Stromal cell of bone marrow (primary cell): ENCODE measurements at regions not wholly inside any gene's neighbourhood (a gene's known extent, or its start where the extent isn't known, plus 50 kb on each side); places are given as distances from the start of the nearest gene placed in this dataset.
"Not testable (repeated sequence)": the region's sequence is repeated elsewhere in the genome, so short reads cannot be mapped to it uniquely, and the experiment has no call there.

Experiments
- DNase-seq: peaks from one replicate; pipeline ENCODE4 v3.0.0-alpha.2; 2012; ENCODE audit warnings: low read depth

DNA sequence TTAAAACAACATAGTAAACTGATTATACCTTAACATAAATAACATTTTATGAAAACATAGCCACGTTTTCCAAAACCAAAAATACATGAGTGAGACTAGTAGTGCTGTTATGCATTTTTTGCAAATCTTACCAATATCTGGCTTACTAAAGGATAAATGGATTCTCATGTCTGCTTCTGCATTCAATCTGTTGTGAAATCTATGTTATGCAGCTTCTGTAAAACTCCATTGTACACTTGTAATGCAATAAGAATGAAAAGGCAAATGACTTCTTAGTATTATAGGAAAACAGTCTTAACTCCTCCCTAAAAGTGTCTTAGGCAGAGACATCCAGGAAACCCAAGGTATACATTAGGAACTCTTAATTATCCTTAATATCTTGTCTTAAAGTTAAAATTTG is 330.9 kb upstream of the THBS1 start:
- DNase-seq = no peak

DNA sequence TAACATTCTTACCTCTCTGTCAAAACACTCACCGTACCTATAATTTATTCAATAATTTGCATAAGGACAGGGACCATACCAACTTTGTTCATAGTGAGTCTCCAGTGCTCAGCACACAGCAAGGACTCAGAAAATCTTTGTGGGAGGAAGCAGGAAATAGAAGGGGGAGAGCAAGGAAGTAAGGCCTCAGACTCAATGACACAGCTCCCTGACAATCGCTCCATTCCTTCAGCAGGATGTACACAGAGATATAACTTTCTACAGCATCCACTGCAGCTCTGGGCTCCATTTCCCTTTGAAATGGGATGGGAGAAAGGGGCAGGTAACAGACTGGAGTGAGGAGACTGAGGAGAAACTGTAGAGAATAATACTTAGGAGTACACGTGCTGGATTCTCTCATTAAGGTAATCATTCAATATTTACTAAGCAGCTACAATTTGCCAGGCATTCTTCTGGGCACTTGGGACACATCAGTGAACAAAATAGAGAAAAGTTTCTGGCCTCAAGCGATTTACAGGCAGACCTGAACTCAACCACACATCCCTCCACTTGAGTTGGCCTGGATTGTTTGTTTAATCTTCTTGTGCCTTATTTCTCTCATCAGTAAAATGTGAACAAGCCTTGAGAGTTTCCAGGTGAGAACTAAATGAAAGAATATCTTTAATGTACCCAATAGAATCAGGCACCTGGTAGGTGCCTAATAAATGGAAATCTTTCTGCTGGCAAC is 330.3 kb upstream of the THBS1 start:
- no peak for DNase-seq

DNA sequence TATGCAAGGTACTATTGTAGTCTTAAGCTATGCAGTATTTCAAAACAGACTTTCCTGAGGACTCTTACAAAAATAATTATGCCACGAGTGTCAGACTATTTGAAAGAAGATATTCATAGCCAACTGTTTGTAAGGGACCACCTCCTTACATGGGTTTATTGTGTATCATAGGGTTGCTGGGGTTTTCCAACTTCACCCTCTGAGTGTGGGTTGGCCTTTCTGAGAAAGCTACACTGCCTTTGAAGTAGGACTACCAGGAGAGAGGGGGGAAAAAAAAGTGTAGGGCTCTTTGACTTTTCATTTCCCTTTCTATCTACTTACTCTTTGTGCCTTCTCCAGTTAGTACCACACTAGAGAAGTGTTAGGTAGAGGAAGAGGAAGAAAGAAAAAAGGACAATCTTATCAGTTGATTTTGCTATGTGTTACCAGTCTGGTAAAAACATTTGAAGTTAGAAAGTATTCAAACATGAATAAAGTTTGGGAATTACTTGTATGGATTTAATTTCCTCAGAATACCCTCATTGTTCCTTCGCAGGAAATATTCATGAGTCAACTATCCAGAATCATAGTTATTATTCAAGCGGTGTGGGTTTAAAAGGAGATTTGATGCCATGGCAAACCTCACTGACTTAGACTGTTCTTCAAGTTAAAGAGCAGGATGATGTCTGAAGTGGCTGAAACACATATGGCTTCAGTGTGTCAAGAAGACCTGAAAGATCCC is 329.3 kb upstream of the THBS1 start:
- DNase-seq = no peak

- DNase-seq = no peak
These were observed 328.8 kb upstream of the THBS1 start for GRCh38 chr15:39252134-39252470.

GRCh38 chr15:39253552-39253951 is 327.3 kb upstream of the THBS1 start:
- DNase-seq = no peak

- DNase-seq = no peak
These were observed 326.7 kb upstream of the THBS1 start for GRCh38 chr15:39254181-39254580.

GRCh38 chr15:39255760-39256159 is 325.1 kb upstream of the THBS1 start:
- no peak for DNase-seq

GRCh38 chr15:39260391-39260790 is 320.5 kb upstream of the THBS1 start:
- no peak for DNase-seq

DNA sequence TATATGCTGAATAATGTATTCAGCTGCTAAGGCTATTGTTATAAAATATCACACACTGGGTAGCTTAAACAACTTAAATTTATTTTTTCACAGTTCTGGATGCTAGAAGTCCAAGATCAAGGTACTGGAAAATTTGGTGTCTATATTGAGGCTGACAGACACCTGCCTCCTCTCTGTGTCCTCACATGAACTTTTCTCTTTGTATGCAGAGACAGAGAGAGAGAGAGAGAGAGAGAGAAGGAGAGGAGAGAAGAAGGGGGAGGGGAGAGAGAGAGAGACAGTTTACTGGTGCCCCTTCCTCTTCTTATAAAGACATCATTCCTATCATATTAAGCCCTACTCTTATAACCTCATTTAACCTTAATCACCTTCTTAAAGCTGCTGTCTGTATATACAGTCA is 320.1 kb upstream of the THBS1 start:
- DNase-seq = no peak

DNA sequence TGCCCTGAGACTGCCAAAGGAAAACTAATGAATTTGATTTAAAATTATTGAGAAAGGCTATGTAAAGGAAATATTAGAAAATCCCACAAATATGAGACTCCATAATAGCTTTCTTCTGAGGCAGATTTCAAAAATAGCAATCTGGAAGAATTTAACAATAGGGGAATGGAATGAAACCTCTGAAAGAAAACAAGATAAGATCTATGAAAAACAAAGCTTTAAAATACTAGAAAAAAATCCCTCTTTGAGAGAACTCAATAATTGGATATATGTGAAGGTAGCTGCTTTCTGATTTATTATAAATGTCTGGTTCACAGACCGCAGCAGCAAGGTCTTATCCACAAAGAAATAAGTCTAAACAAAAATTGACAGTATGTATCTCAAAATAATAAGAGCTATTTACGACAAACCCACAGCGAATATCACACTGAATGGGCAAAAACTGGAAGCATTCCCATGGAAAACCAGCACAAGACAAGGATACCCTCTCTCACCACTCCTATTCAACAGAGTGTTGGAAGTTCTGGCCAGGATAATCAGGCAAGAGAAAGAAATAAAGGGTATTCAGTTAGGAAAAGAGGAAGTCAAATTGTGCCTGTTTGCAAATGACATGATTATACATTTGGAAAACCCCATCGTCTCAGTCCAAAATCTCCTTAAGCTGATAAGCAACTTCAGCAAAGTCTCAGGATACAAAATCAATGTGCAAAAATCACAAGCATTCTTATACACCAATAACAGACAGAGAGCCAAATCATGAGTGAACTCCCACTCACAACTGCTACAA is 319.3 kb upstream of the THBS1 start:
- not testable (repeated sequence) for DNase-seq

- peak; percentile 59 for DNase-seq
These were observed 317.7 kb upstream of the THBS1 start for GRCh38 chr15:39262995-39263772.

DNA sequence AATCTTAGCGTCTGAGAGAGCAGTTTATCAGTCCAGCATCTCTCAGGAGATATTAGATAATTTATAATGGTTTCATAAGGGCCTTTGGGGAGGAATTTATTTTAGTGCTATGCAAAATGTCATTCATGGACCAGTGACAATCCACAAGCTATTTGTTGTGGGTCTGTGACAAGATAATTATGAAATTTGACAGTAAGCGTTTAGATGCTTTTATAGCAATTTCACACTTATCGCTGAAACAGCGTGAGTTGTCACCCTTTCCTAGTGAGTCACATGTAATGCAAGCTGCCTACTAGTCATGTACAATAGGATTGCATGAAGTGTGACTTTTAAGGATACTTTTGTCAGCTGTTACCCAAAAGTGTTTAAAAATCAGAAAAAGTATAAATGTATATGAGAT is 315.6 kb upstream of the THBS1 start:
- no peak for DNase-seq

DNA sequence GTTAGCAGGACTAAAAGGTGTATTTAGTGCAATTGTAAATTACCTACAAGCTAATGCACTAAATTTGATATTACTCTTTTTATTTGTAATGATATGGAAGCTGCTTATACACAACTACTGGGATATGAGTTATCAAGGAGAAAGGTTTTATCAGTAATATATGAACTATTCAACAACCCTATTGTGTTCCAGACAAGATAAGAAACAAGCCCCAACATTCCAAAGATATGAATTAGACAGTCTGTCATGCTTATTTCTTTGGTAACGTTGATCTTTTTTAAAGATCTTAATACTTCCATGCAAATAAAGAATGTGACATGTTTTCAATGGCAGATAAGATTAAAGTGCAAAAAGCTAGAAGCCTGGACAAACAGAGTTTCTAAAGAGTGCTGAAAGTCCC is 314.0 kb upstream of the THBS1 start:
- no peak for DNase-seq

GRCh38 chr15:39267685-39268084 is 313.2 kb upstream of the THBS1 start:
- DNase-seq = no peak

GRCh38 chr15:39269352-39269751 is 311.5 kb upstream of the THBS1 start:
- no peak for DNase-seq

GRCh38 chr15:39269821-39270220 is 311.1 kb upstream of the THBS1 start:
- no peak for DNase-seq

DNA sequence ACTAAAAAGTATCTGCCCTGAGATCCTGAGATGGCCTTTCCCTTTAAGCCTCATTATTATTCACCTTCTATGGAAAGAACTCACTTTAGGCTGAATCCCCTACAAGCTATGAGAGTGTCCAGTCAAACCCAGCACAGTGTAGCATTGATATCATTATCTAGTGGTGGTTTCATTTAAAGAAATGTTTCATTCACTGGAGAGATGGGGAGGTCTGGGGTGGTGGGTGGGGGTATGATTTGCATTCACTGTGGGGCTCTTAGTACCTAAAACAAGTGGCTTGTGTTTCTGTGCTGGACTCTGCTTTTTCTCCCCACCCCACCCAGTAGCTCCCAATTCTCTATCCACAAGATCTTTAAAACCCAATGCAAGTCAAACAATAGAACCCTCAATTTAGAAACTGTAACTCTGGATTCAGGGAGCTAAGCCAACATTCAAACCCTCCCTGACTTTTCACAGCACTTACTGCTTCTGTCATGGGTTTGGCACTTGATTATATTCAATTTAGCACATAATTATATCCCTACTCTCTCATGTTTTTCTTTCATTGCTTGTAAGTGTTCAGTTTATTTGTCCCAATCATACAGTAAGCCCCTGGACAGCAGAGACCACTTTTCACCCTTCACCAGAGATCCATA is 310.5 kb upstream of the THBS1 start:
- no peak for DNase-seq

DNA sequence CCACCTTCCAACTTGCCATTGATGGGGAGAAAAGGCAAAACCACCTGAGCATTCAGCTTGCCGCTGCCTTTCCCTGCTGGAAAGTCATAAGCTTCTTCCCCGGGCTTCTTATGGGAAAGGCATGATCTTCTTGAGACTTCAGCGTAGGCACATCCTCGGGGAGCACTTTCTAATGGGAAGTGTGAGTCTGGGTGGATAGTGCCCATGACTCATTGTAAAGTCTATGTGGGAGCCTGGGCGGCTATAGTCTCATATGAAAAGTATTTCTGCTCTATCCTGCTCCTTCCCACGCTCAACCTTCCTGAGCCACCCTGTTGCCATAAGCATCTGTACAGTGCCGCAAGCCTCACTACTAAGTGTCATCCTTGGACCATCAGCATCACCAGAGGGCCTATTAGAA is 309.9 kb upstream of the THBS1 start:
- DNase-seq = peak; percentile 96

DNA sequence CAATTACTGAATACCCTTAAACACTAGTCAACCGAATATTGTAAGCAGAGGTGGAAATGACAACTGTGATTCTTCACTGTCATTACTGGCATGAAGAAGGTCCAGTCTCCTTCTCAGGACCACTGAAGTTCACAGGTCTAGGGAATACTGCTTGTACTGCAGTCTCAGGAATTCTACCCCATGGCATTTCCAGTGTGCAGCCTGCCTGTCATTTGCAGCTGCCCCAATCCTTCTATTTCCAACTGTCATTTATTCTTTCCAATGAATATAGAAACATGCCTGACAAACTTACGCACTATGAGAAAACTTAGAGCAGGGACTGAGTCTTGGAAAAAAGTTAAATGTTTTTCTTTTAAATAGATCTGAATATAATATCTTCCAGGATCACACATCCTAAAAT is 308.0 kb upstream of the THBS1 start:
- DNase-seq = no peak

DNA sequence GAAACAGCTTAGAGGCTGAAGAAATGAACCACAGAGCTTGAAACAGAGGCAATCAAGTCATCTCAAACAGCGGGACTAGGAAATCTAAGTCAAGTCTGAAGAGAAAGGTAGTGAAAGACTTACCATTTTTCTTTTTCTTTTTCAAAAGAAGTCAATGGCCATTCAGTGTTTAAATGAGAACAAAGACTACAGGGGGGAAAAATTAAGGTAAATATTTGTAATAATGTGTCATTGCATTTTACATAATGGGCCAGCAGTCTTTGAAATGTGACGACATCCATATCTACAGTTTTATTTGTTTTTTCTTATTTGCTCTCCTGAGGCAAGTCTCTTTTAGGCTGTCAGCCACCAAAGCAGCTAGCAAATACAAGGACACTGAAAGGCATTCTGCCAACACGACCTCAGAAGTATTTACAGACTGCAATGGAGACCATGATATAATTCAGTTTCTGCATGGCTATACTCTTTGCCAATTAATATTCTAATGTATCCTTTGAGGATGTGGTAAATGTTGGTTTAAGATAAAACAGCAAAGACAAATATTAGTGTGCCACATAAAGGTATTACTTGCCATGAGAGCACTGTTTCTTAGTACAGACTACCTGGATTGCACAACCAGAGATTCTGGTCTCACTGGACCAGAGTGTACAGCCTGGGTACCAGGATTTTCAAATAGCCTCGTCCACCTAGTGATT is 307.0 kb upstream of the THBS1 start:
- no peak for DNase-seq

DNA sequence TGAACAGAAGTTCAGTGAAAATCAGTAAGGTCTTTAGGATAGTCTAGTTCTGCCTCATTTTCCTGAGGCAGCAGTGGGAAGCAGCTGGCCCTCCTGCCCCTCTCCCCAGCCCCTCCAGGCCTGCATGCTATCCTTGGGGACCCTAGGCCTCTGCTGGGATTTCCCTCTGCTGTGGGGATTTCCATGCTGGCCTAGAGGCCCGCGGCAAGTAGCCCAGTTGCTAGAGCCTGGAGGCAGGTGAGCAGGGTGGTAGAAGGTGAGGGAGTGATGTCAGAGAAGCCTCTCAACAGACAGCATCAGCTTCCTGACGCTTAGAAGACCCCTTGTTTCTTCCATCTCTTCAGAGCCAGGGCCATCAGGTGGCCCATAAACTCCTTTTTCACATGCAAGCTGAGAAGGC is 305.8 kb upstream of the THBS1 start:
- no peak for DNase-seq
